GM12878 (cell line): ENCODE measurements at regions not wholly inside any gene's neighbourhood (a gene's known extent, or its start where the extent isn't known, plus 50 kb on each side); places are given as distances from the start of the nearest gene placed in this dataset.

Source experiments
- CTCF ChIP-seq, 3 experiments: IDR thresholded peaks in 2 of 3; conservative IDR thresholded peaks in 1 of 3; 2 replicates each; pipeline ENCODE4 v1.5.1; 2011; ENCODE audit warnings: low read depth in 3 of 3, low read length in 3 of 3, mild to moderate bottlenecking in 3 of 3, control low read depth in 2 of 3, moderate library complexity in 2 of 3, inconsistent platforms in 1 of 3, mixed read lengths in 1 of 3; ENCODE audit not compliant: control insufficient read depth in 2 of 3, insufficient read depth in 1 of 3; ENCODE audit errors: extremely low read depth in 1 of 3
- FOXK2 ChIP-seq: fragments of 450-650 bp; IDR thresholded peaks from 2 replicates; pipeline ENCODE4 v1.6.1; 2017; ENCODE audit warnings: mild to moderate bottlenecking, moderate library complexity
- FOXM1 ChIP-seq: IDR thresholded peaks from 2 replicates; pipeline ENCODE4 v1.6.1; 2012; ENCODE audit warnings: low read depth, mild to moderate bottlenecking, inconsistent platforms, low read length, moderate library complexity
- NFIC ChIP-seq: IDR thresholded peaks from 2 replicates; pipeline ENCODE4 v1.6.1; 2012; ENCODE audit warnings: low read depth, mild to moderate bottlenecking, inconsistent platforms, low read length, moderate library complexity
- SP1 ChIP-seq: IDR thresholded peaks from one replicate; pipeline ENCODE4 v1.6.1; 2011; ENCODE audit warnings: low read depth, low read length
- ZNF274 ChIP-seq: IDR thresholded peaks from one replicate; pipeline ENCODE4 v1.8.0; 2011; ENCODE audit not compliant: insufficient read length, insufficient read depth

- TF ChIP-seq CTCF (IDR thresholded peaks at IDR 0.05 in 2 of 3, conservative IDR thresholded peaks at IDR 0.05 in 1 of 3; ENCODE audit: control insufficient read depth in 2 of 3, extremely low read depth in 1 of 3, insufficient read depth in 1 of 3, low read depth in 3 of 3, low read length in 3 of 3) (no peak), FOXK2 (no peak), FOXM1 (no peak), SP1 (no peak), ZNF274 (no peak), NFIC (no peak)
Observed at GRCh38 chr7:121623130-121623872, 227.2 kb upstream of the FAM3C start.
